Suprapubic skin (tissue), 4 donors: ENCODE measurements at regions not wholly inside any gene's neighbourhood (a gene's known extent, or its start where the extent isn't known, plus 50 kb on each side); places are given as distances from the start of the nearest gene placed in this dataset.

Source experiments
- CTCF ChIP-seq, 2 donors: fragments of 200-600 bp in 1 of 2; fragments of 450-650 bp in 1 of 2; sonication (generic) in 1 of 2; IDR thresholded peaks; one replicate each; pipeline ENCODE4 v1.5.1; 2016 to 2019; ENCODE audit warnings: antibody characterized with exemption in 2 of 2, mild to moderate bottlenecking in 1 of 2, moderate library complexity in 1 of 2
- EP300 ChIP-seq: sonication (generic); formaldehyde crosslinking; IDR thresholded peaks from one replicate; pipeline ENCODE4 v1.6.1; 2017; ENCODE audit warnings: antibody characterized with exemption
- POLR2A ChIP-seq, 2 donors: fragments of 450-650 bp; IDR thresholded peaks; one replicate each; pipeline ENCODE4 v1.6.1; 2017; ENCODE audit warnings: antibody characterized with exemption in 2 of 2, mild to moderate bottlenecking in 2 of 2, moderate library complexity in 2 of 2
- POLR2AphosphoS5 ChIP-seq, 3 donors: sonication (generic); formaldehyde crosslinking; IDR thresholded peaks; one replicate each; pipeline ENCODE4 v1.6.1; 2017; ENCODE audit warnings: antibody characterized with exemption in 3 of 3

- no peak for TF ChIP-seq EP300
- no peak for TF ChIP-seq POLR2A (IDR thresholded peaks at IDR 0.05)
- no peak for TF ChIP-seq CTCF (IDR thresholded peaks at IDR 0.05)
- TF ChIP-seq POLR2AphosphoS5 (IDR thresholded peaks at IDR 0.05): no peak
Measured at GRCh38 chr1:96632045-96632664, 89.4 kb upstream of the PTBP2 start.
